ENCODE measurements at regions not wholly inside any gene's neighbourhood (a gene's known extent, or its start where the extent isn't known, plus 50 kb on each side); places are given as distances from the start of the nearest gene placed in this dataset.

- TF ChIP-seq CTCF (IDR thresholded peaks at IDR 0.05) = no peak
- intact Hi-C loops (cut with DNase I, micrococcal nuclease) = no loop called here
- Histone ChIP-seq H3K36me3 (ENCODE audit: low read depth) (no peaks in the 10 kb centered on the region), H3K4me1 (ENCODE audit: low read depth) (no peaks in the 10 kb centered on the region), H3K4me3 (no peak overlapping the region), H3K9me3 (no peaks in the 10 kb centered on the region)
- no peak for ATAC-seq
- no peak for DNase-seq
These were observed 72.2 kb upstream of the CDC42BPA start for GRCh38 chr1:227390525-227390924.

- DNase-seq = no peak
- Histone ChIP-seq H3K9me3 (no peaks in the 10 kb centered on the region), H3K4me3 (no peak overlapping the region), H3K36me3 (ENCODE audit: low read depth) (no peaks in the 10 kb centered on the region), H3K4me1 (ENCODE audit: low read depth) (no peaks in the 10 kb centered on the region)
- ATAC-seq = no peak
- TF ChIP-seq CTCF (IDR thresholded peaks at IDR 0.05) = no peak
- intact Hi-C loops (cut with DNase I, micrococcal nuclease) = no loop called here
These were observed 70.2 kb upstream of the CDC42BPA start for GRCh38 chr1:227388214-227389168.

- DNase-seq (no peak), ATAC-seq (no peak)
- Histone ChIP-seq H3K4me3 (no peak overlapping the region), H3K36me3 (ENCODE audit: low read depth) (no peaks in the 10 kb centered on the region), H3K9me3 (no peaks in the 10 kb centered on the region), H3K4me1 (ENCODE audit: low read depth) (no peaks in the 10 kb centered on the region)
- TF ChIP-seq CTCF (IDR thresholded peaks at IDR 0.05) = no peak
- intact Hi-C loops (cut with DNase I, micrococcal nuclease) = no loop called here
These were observed 61.2 kb upstream of the CDC42BPA start for GRCh38 chr1:227379555-227379892.

GRCh38 chr1:227378871-227379554, 60.7 kb upstream of the CDC42BPA start:
- Histone ChIP-seq H3K9me3 (no peaks in the 10 kb centered on the region), H3K4me1 (ENCODE audit: low read depth) (no peaks in the 10 kb centered on the region), H3K36me3 (ENCODE audit: low read depth) (no peaks in the 10 kb centered on the region), H3K4me3 (no peak overlapping the region)
- TF ChIP-seq CTCF (IDR thresholded peaks at IDR 0.05) = no peak
- no peak for DNase-seq
- ATAC-seq = no peak
- intact Hi-C loops (cut with DNase I, micrococcal nuclease) = no loop called here

DNA sequence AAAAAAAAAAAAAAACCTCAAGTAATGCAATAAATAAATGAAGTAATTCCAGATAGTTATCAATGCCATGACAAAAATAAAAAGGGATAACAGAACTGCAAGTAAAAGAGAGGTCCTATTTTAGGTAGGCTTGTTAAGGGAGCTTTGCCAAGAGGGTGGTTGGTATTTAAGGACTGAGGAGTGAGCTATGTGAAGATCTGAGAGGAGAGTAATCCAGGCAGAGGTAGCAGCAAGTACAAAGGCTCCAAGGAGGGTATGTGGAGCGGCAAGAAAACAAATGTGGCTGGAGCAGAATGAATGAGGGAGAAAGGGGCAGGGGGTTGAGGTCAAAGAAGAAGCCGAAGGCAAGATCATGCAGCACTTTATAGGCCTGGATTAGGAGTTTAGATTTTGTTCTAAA, 59.9 kb upstream of the CDC42BPA start:
- Histone ChIP-seq H3K9me3 (no peaks in the 10 kb centered on the region), H3K4me1 (ENCODE audit: low read depth) (no peaks in the 10 kb centered on the region), H3K4me3 (no peak overlapping the region), H3K36me3 (ENCODE audit: low read depth) (no peaks in the 10 kb centered on the region)
- no peak for TF ChIP-seq CTCF (IDR thresholded peaks at IDR 0.05)
- ATAC-seq = no peak
- no peak for DNase-seq
- intact Hi-C loops (cut with DNase I, micrococcal nuclease) = no loop called here
